Activated naive CD4-positive, alpha-beta T cell treated with anti-CD3 and anti-CD28 coated beads for 36 hours (primary cell): ENCODE measurements at regions not wholly inside any gene's neighbourhood (a gene's known extent, or its start where the extent isn't known, plus 50 kb on each side); places are given as distances from the start of the nearest gene placed in this dataset.
"Not testable (repeated sequence)": the region's sequence is repeated elsewhere in the genome, so short reads cannot be mapped to it uniquely, and the experiment has no call there.

Experiments used
- CTCF ChIA-PET: fragments of 350-600 bp; sonication (Branson Sonifier 250); formaldehyde crosslinking; loops from one replicate; lab custom pipeline; 2021; ENCODE audit warnings: antibody characterized with exemption; lab: Charles Lee
- DNase-seq: peaks from one replicate; pipeline ENCODE4 v3.0.0-alpha.2; 2020
- H3K27ac Mint-ChIP-seq: one replicate; pipeline ENCODE4 v1.8.0; 2021; ENCODE audit warnings: mild to moderate bottlenecking, mixed read lengths
- H3K27me3 Mint-ChIP-seq: one replicate; pipeline ENCODE4 v1.8.0; 2021; ENCODE audit warnings: low read depth, mixed read lengths
- H3K36me3 Mint-ChIP-seq: one replicate; pipeline ENCODE4 v1.8.0; 2021; ENCODE audit warnings: low read depth, mixed read lengths
- H3K4me1 Mint-ChIP-seq: one replicate; pipeline ENCODE4 v1.8.0; 2021; ENCODE audit warnings: low read depth, mixed read lengths
- H3K4me3 Mint-ChIP-seq: one replicate; pipeline ENCODE4 v1.8.0; 2021; ENCODE audit warnings: mild to moderate bottlenecking, moderate library complexity, mixed read lengths
- H3K9me3 Mint-ChIP-seq: one replicate; pipeline ENCODE4 v1.8.0; 2021; ENCODE audit warnings: mixed read lengths
- intact Hi-C: fragments of 100-400 bp; cut with micrococcal nuclease; formaldehyde crosslinking; loops from one replicate; pipeline ENCODE4 v1.15.1; 2023

DNA sequence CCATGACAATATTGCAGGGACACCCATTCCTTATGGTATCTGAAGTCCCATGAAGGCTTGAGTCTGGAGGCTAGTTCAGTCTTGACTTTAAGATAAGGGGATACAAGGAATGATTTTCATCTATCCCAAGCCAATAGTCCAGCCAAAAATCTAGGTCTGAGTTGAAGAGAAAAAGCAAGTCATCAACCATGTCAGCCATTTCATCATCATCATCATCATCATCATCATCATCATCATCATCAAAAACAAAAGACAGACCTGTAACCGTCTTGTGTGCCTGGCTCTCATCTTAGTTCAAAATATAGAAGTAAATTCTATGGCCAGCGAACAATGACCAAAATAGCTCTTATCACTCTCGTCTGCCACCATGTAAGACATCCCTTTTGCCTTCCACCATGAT, 59.5 kb upstream of the FAM90A26 start:
- H3K36me3 Mint-ChIP-seq, H3K9me3 Mint-ChIP-seq, H3K4me1 Mint-ChIP-seq, intact Hi-C loops, CTCF ChIA-PET, H3K27me3 Mint-ChIP-seq, H3K4me3 Mint-ChIP-seq, H3K27ac Mint-ChIP-seq, DNase-seq: not testable (repeated sequence)

DNA sequence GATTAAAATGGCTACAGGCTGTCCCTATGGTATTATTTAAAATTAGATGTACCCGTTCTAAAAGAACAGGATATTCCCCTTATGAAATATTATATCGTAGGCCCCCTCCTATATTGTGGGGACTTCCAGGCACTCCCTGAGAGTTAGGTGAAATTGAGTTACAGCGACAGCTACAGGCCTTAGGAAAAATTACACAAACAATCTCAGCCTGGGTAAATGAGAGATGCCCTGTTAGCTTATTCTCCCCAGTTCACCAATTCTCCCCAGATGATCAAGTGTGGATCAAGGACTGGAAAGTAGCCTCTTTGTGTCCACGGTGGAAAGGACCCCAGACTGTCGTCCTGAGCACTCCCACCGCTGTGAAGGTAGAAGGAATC, 67.1 kb upstream of the FAM90A26 start:
- H3K9me3 Mint-ChIP-seq, H3K36me3 Mint-ChIP-seq, CTCF ChIA-PET, H3K4me3 Mint-ChIP-seq, intact Hi-C loops, DNase-seq, H3K27me3 Mint-ChIP-seq, H3K27ac Mint-ChIP-seq, H3K4me1 Mint-ChIP-seq: not testable (repeated sequence)

DNA sequence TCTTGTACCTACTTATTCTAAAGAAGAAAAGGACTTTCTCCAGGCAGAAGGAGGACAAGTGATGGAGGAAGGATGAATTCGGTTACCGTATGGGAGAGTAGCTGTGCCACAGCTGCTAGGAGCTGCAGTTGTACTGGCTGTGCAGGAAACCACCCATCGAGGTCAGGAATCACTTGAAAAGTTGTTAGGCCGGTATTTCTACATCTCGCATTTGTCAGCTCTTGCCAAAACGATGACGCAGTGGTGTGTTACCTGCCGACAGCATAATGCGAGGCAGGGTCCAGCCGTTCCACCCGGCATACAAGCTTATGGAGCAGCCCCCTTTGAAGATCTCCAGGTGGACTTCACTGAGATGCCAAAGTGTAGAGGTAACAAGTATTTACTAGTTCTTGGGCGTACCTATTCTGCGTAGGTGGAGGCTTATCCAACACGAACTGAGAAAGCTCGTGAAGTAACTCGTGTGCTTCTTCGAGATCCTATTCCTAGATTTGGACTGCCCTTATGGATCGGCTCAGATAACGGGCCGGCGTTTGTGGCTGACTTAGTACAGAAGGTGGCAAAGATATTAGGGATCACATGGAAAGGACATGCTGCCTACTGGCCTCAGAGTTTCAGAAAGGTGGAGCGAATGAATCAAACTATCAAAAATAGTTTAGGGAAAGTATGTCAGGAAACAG, 67.6 kb upstream of the FAM90A26 start:
- intact Hi-C loops: loop anchor here (1.0 kb wide), 1 partner anchor 23 kb away; no protein-coding TSS in a partner anchor
- not testable (repeated sequence) for DNase-seq

GRCh38 chr4:9096330-9096729, 73.9 kb upstream of the FAM90A26 start:
- H3K27me3 Mint-ChIP-seq, intact Hi-C loops, H3K4me1 Mint-ChIP-seq, H3K27ac Mint-ChIP-seq, H3K36me3 Mint-ChIP-seq, H3K4me3 Mint-ChIP-seq, CTCF ChIA-PET, DNase-seq: not testable (repeated sequence)
- H3K9me3 Mint-ChIP-seq: peaks cover 29% of the 10 kb centered on the region

More for the DNA sequence above, 67.6 kb upstream of the FAM90A26 start:
- H3K9me3 Mint-ChIP-seq, H3K27me3 Mint-ChIP-seq, H3K36me3 Mint-ChIP-seq, CTCF ChIA-PET, H3K27ac Mint-ChIP-seq, H3K4me3 Mint-ChIP-seq, H3K4me1 Mint-ChIP-seq: not testable (repeated sequence)

DNA sequence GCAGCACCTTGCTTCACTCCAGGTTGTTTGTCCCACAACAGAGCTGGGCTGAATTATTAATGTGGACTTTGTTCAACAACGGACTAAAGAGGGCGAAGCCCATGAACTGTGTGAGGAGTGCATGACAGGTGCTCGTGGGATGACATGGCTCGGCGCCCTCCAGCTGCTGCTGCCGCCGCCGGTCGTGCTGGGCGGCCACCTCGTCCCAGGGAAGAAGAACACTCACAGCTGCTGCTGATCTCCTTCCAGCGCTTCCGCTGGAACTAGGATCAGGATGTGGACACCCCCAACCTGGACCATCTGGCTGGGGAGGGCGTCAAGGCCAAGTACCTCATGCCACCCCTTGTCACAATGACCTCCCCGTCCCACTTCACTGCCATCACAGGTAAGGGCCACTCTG, 91.4 kb upstream of the FAM90A26 start:
- H3K4me3 Mint-ChIP-seq, CTCF ChIA-PET, intact Hi-C loops, H3K9me3 Mint-ChIP-seq, H3K36me3 Mint-ChIP-seq, DNase-seq, H3K27me3 Mint-ChIP-seq, H3K27ac Mint-ChIP-seq, H3K4me1 Mint-ChIP-seq: not testable (repeated sequence)

- DNase-seq, H3K27ac Mint-ChIP-seq, H3K4me3 Mint-ChIP-seq, CTCF ChIA-PET, H3K4me1 Mint-ChIP-seq, H3K9me3 Mint-ChIP-seq, intact Hi-C loops, H3K27me3 Mint-ChIP-seq, H3K36me3 Mint-ChIP-seq: not testable (repeated sequence)
Observed at GRCh38 chr4:9076974-9077373, 93.2 kb upstream of the FAM90A26 start.

GRCh38 chr4:9076486-9076885, 93.7 kb upstream of the FAM90A26 start:
- intact Hi-C loops, H3K27ac Mint-ChIP-seq, DNase-seq, H3K36me3 Mint-ChIP-seq, H3K4me1 Mint-ChIP-seq, CTCF ChIA-PET, H3K9me3 Mint-ChIP-seq, H3K27me3 Mint-ChIP-seq, H3K4me3 Mint-ChIP-seq: not testable (repeated sequence)

DNA sequence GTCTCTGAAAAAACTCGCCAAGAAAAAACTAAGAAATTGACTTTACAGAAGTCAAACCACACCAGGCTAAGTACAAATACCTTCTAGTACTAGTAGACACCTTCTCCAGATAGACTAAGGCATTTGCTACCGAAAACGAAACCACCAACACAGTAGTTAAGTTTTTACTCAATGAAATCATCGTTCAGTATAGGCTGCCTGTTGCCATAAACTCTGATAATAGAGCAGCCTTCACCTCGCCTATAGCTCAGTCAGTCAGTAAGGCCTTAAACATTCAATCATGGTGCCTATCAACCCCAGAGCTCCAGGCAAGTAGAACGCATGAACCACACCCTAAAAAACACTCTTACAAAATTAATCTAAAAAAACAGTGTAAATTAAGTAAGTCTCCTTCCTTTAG, 96.8 kb upstream of the FAM90A26 start:
- H3K36me3 Mint-ChIP-seq, H3K27ac Mint-ChIP-seq, H3K27me3 Mint-ChIP-seq, DNase-seq, H3K9me3 Mint-ChIP-seq, intact Hi-C loops, H3K4me3 Mint-ChIP-seq, CTCF ChIA-PET, H3K4me1 Mint-ChIP-seq: not testable (repeated sequence)

GRCh38 chr4:9072521-9073220, 97.5 kb upstream of the FAM90A26 start:
- CTCF ChIA-PET, H3K4me3 Mint-ChIP-seq, H3K4me1 Mint-ChIP-seq, intact Hi-C loops, H3K27ac Mint-ChIP-seq, H3K27me3 Mint-ChIP-seq, H3K9me3 Mint-ChIP-seq, DNase-seq, H3K36me3 Mint-ChIP-seq: not testable (repeated sequence)

DNA sequence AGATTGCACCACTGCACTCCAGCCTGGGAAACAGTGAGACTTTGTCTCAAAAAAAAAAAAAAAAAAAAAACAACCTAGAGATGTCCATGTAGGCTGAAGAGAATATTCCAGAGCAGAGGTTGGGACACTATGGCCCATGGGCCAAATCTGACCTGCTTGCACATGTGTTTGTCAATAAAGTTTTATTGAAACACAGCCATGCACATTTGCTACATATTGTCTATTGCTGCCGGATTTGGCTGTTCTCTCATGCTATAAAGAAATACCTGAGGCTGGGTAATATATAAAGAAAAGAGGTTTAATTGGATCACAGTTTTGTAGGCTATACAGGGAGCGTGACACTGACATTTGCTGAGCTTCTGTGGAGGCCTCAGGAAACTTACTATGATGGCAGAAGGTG, 102.3 kb upstream of the FAM90A26 start:
- H3K27me3 Mint-ChIP-seq, intact Hi-C loops, H3K4me3 Mint-ChIP-seq, H3K27ac Mint-ChIP-seq, CTCF ChIA-PET, DNase-seq, H3K4me1 Mint-ChIP-seq: not testable (repeated sequence)
- peaks cover 10% of the 10 kb centered on the region for H3K36me3 Mint-ChIP-seq
- H3K9me3 Mint-ChIP-seq: peaks cover 21% of the 10 kb centered on the region

GRCh38 chr4:9063612-9064011, 106.6 kb upstream of the FAM90A26 start:
- CTCF ChIA-PET, intact Hi-C loops, H3K4me1 Mint-ChIP-seq, H3K27ac Mint-ChIP-seq, H3K27me3 Mint-ChIP-seq, DNase-seq, H3K4me3 Mint-ChIP-seq: not testable (repeated sequence)
- peaks cover 16% of the 10 kb centered on the region for H3K36me3 Mint-ChIP-seq
- H3K9me3 Mint-ChIP-seq: peaks cover 24% of the 10 kb centered on the region

- CTCF ChIA-PET, H3K27ac Mint-ChIP-seq, H3K36me3 Mint-ChIP-seq, H3K4me3 Mint-ChIP-seq, DNase-seq, H3K9me3 Mint-ChIP-seq, intact Hi-C loops, H3K4me1 Mint-ChIP-seq: not testable (repeated sequence)
- H3K27me3 Mint-ChIP-seq: peaks cover 19% of the 10 kb centered on the region
Observed at GRCh38 chr4:9024866-9025265, 145.3 kb upstream of the FAM90A26 start.

DNA sequence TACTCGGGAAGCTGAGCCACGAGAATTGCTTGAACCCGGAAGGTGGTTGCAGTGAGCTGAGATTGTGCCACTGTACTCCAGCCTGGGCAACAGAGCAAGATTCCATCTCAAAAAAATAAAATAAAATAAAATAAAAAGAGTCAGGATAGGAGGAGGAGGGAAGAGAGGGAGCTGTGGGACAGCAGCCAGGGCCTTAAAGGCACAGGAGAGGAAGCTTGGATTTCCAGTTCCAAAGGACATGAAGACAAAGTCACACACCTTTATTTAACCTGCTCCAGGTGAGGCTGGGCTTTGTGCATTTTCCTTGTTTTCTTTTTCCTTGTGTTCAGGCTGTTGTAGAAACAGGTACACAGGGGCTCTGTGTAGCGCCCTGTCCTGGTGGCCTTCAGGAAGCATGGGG, 138.2 kb upstream of the HMX1 start:
- H3K4me1 Mint-ChIP-seq, DNase-seq, H3K27ac Mint-ChIP-seq, H3K27me3 Mint-ChIP-seq, H3K4me3 Mint-ChIP-seq, intact Hi-C loops, H3K9me3 Mint-ChIP-seq, H3K36me3 Mint-ChIP-seq: not testable (repeated sequence)
- CTCF ChIA-PET: interaction anchor here (1.2 kb wide), 1 partner anchor 9 kb away, joined by 4 read pairs; no protein-coding TSS in a partner anchor
